CD4-positive, alpha-beta memory T cell (primary cell): ENCODE measurements at regions not wholly inside any gene's neighbourhood (a gene's known extent, or its start where the extent isn't known, plus 50 kb on each side); places are given as distances from the start of the nearest gene placed in this dataset.
"Not testable (repeated sequence)": the region's sequence is repeated elsewhere in the genome, so short reads cannot be mapped to it uniquely, and the experiment has no call there.

Experiments
- CTCF ChIA-PET: fragments of 350-600 bp; sonication (Branson Sonifier 250); formaldehyde crosslinking; loops from one replicate; lab custom pipeline; 2021; ENCODE audit warnings: inconsistent platforms; ENCODE audit not compliant: partially characterized antibody; lab: Charles Lee
- POLR2A ChIA-PET: fragments of 350-600 bp; sonication (Branson Sonifier 250); formaldehyde crosslinking; loops from one replicate; lab custom pipeline; 2021; ENCODE audit not compliant: partially characterized antibody; lab: Charles Lee
- DNase-seq, 5 donors: peaks; one replicate each; pipeline versions ENCODE4 v3.0.0 to v3.0.0-alpha.2; 2020 to 2022; ENCODE audit warnings: mixed read lengths in 1 of 5
- H3K27ac ChIP-seq: one replicate; pipeline ENCODE4 v1.7.0; 2013; ENCODE audit warnings: low read depth, low read length
- H3K27me3 ChIP-seq: 2 replicates; pipeline ENCODE4 v1.7.0; 2013; ENCODE audit warnings: mild to moderate bottlenecking, low read length, moderate library complexity; ENCODE audit not compliant: insufficient read depth
- H3K36me3 ChIP-seq: 2 replicates; pipeline ENCODE4 v1.7.0; 2013; ENCODE audit warnings: mild to moderate bottlenecking, low read length, moderate library complexity; ENCODE audit not compliant: insufficient read depth
- H3K4me1 ChIP-seq: 2 replicates; pipeline ENCODE4 v1.7.0; 2013; ENCODE audit warnings: mild to moderate bottlenecking, low read length, moderate library complexity; ENCODE audit not compliant: insufficient read depth
- H3K4me3 ChIP-seq, 2 donors: one replicate each; pipeline ENCODE4 v1.7.0; 2013; ENCODE audit warnings: low read length in 2 of 2, mild to moderate bottlenecking in 1 of 2
- H3K9me3 ChIP-seq, 2 donors: one replicate each; pipeline ENCODE4 v1.7.0; 2013; ENCODE audit warnings: low read length in 2 of 2, control low read depth in 1 of 2; ENCODE audit not compliant: control insufficient read depth in 1 of 2
- H3K27ac Mint-ChIP-seq, 7 donors: one replicate each; pipeline ENCODE4 v1.8.0; 2020 to 2021; ENCODE audit warnings: mixed read lengths in 7 of 7, mild to moderate bottlenecking in 6 of 7, inconsistent platforms in 3 of 7, moderate library complexity in 3 of 7
- H3K27me3 Mint-ChIP-seq, 2 donors: one replicate each; pipeline ENCODE4 v1.8.0; 2020 to 2021; ENCODE audit warnings: mixed read lengths in 2 of 2
- H3K36me3 Mint-ChIP-seq, 2 donors: one replicate each; pipeline ENCODE4 v1.8.0; 2020 to 2021; ENCODE audit warnings: mixed read lengths in 2 of 2, inconsistent platforms in 1 of 2, mild to moderate bottlenecking in 1 of 2
- H3K4me1 Mint-ChIP-seq, 4 donors: one replicate each; pipeline ENCODE4 v1.8.0; 2020 to 2021; ENCODE audit warnings: mixed read lengths in 4 of 4, mild to moderate bottlenecking in 1 of 4
- H3K4me3 Mint-ChIP-seq, 8 donors: one replicate each; pipeline ENCODE4 v1.8.0; 2020 to 2021; ENCODE audit warnings: mixed read lengths in 8 of 8, mild to moderate bottlenecking in 7 of 8, moderate library complexity in 6 of 8, inconsistent platforms in 3 of 8
- H3K9me3 Mint-ChIP-seq, 8 donors: one replicate each; pipeline ENCODE4 v1.8.0; 2020 to 2021; ENCODE audit warnings: mixed read lengths in 8 of 8, mild to moderate bottlenecking in 5 of 8, inconsistent platforms in 3 of 8, moderate library complexity in 1 of 8
- intact Hi-C: fragments of 100-400 bp; cut with micrococcal nuclease; formaldehyde crosslinking; loops from one replicate; pipeline ENCODE4 v1.15.1; 2023

DNA sequence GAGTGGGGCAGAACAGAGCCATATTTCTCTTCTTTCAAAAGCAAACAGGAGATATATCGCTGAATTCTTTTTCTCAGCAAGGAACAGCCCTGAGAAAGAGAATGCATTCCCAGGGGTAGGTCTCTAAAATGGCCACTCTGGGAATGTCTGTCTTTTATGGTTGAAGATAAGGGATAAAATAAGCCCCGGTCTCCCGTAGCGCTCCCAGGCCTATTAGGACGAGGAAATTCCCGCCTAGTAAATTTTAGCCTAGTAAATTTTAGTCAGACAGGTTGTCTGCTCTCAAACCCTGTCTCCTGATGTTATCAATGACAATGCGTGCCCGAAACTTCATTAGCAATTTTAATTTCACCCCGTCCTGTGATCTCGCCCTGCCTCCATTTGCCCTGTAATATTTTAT lies 73.9 kb upstream of the WIPF1 start:
- intact Hi-C loops, H3K36me3 ChIP-seq, DNase-seq, H3K9me3 ChIP-seq, H3K4me3 Mint-ChIP-seq, H3K27me3 ChIP-seq, H3K27me3 Mint-ChIP-seq, POLR2A ChIA-PET, H3K27ac ChIP-seq, H3K27ac Mint-ChIP-seq, H3K4me3 ChIP-seq: not testable (repeated sequence)
- Mint-ChIP-seq H3K9me3 (peaks cover 2 to 19% (median 9%) of the 10 kb centered on the region in 8 donors), H3K4me1 (peaks cover 5 to 25% (median 15%) of the 10 kb centered on the region in 4 donors), H3K36me3 (peaks cover 7 to 17% of the 10 kb centered on the region in 2 donors)
- peaks cover 16% of the 10 kb centered on the region for H3K4me1 ChIP-seq
- CTCF ChIA-PET: interaction anchor here (1.4 to 1.5 kb wide), 2 partner anchors 21 to 28 kb away, joined by 3 read pairs; no protein-coding TSS in a partner anchor

GRCh38 chr2:174670446-174670845 lies 72.8 kb upstream of the WIPF1 start:
- H3K4me1 Mint-ChIP-seq: peaks cover 3 to 22% (median 11%) of the 10 kb centered on the region in 4 donors
- POLR2A ChIA-PET: interaction anchor here (1.7 kb wide), 1 partner anchor 12 kb away, joined by 5 read pairs; no protein-coding TSS in a partner anchor

DNA sequence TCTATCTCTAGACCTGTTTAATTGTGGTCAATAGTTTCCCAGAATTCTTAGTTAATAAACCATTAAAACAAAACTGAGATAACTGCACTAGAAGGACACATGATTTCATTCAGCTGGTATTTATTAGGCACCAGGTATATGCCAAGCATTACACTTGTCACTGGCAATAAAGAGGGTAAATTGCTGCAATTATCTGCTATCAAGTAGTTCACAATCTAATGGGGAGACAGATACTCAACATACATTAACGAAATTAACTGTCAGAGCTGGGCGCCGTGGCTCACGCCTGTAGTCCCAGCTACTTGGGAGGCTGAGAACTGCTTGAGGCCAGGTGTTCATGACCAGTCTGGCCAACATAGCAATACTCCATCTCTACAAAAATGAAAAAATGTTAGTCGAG lies 71.7 kb upstream of the WIPF1 start:
- H3K27me3 ChIP-seq: no peaks in the 10 kb centered on the region
- Mint-ChIP-seq H3K36me3 (peaks cover 4 to 17% of the 10 kb centered on the region in 2 donors), H3K27me3 (no peaks in the 10 kb centered on the region), H3K4me3 (no peak overlapping the region), H3K4me1 (peaks cover 0 to 15% (median 7%) of the 10 kb centered on the region in 4 donors), H3K27ac (no peak overlapping the region), H3K9me3 (peaks cover 2 to 19% (median 9%) of the 10 kb centered on the region in 8 donors)
- H3K4me3 ChIP-seq: no peak overlapping the region
- H3K36me3 ChIP-seq: no peaks in the 10 kb centered on the region
- H3K27ac ChIP-seq: no peak overlapping the region
- POLR2A ChIA-PET: interaction anchor here (1.7 kb wide), 1 partner anchor 13 kb away, joined by 5 read pairs; no protein-coding TSS in a partner anchor
- peaks cover 7% of the 10 kb centered on the region for H3K4me1 ChIP-seq
- CTCF ChIA-PET: interaction anchor here (0.6 to 1.8 kb wide), 4 partner anchors 18 to 30 kb away, joined by 3 to 4 read pairs (median 3); no protein-coding TSS in a partner anchor
- DNase-seq: no peak
- intact Hi-C loops: no loop called here
- H3K9me3 ChIP-seq: no peaks in the 10 kb centered on the region

More at GRCh38 chr2:174670446-174670845, 72.8 kb upstream of the WIPF1 start:
- H3K27ac Mint-ChIP-seq: no peak overlapping the region
- H3K9me3 ChIP-seq: no peaks in the 10 kb centered on the region
- peaks cover 2 to 19% (median 9%) of the 10 kb centered on the region in 8 donors for H3K9me3 Mint-ChIP-seq
- H3K4me1 ChIP-seq: peaks cover 11% of the 10 kb centered on the region
- H3K4me3 ChIP-seq: no peak overlapping the region
- intact Hi-C loops: no loop called here
- no peaks in the 10 kb centered on the region for H3K27me3 Mint-ChIP-seq
- H3K4me3 Mint-ChIP-seq: no peak overlapping the region
- CTCF ChIA-PET: interaction anchor here (0.6 to 1.2 kb wide), 2 partner anchors 17 to 23 kb away, joined by 3 to 4 read pairs; no protein-coding TSS in a partner anchor
- peaks cover 6 to 17% of the 10 kb centered on the region in 2 donors for H3K36me3 Mint-ChIP-seq
- no peaks in the 10 kb centered on the region for H3K36me3 ChIP-seq
- no peaks in the 10 kb centered on the region for H3K27me3 ChIP-seq
- no peak for DNase-seq
- no peak overlapping the region for H3K27ac ChIP-seq

- H3K4me1 ChIP-seq: peaks cover 7% of the 10 kb centered on the region
- POLR2A ChIA-PET: no interaction called here
These were observed 70.5 kb upstream of the WIPF1 start for GRCh38 chr2:174668075-174668474.

DNA sequence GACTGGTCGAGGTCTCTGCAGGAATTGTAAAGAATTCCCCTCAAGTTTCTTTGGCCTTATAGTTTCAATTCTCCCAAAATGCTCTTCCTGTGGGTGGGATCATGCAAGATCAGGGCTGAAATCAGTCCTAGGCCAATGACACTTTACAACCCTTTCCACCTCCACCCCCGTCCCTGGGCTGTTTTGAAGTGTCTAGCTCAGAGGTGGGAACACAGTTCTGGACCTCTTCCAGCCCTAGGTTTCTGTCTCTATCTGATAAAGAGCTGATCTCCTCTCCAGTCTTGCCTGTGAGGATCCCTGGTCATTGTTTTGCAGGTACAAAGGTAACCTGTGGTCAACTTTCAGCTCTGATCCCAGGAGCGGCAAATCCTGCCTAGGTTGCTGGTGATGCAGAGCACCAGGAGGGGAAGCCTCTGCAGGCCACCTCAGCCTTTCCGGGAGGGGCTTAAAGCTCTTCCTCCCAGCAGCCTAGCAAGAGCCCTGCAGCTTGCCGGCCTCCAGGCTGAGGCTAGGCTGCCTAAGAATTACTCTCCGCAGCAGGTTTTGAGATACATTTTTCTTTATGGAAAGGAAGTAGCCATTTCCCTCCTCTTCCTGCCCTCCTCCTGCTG lies 69.8 kb upstream of the WIPF1 start:
- Mint-ChIP-seq H3K9me3 (peaks cover 2 to 16% (median 9%) of the 10 kb centered on the region in 8 donors), H3K27me3 (no peaks in the 10 kb centered on the region), H3K27ac (peak overlapping the region in 2 of 7 donors; percentile 19 to 36), H3K4me1 (peaks cover 0 to 28% (median 11%) of the 10 kb centered on the region in 4 donors), H3K36me3 (peaks cover 4 to 8% of the 10 kb centered on the region in 2 donors), H3K4me3 (no peak overlapping the region)
- Histone ChIP-seq H3K4me3 (no peak overlapping the region), H3K27me3 (no peaks in the 10 kb centered on the region), H3K4me1 (peaks cover 7% of the 10 kb centered on the region), H3K27ac (no peak overlapping the region), H3K9me3 (no peaks in the 10 kb centered on the region), H3K36me3 (no peaks in the 10 kb centered on the region)
- intact Hi-C loops: no loop called here
- DNase-seq: no peak
- ChIA-PET CTCF (interaction anchor here (1.1 to 2.2 kb wide), 7 partner anchors 10 to 82 kb away, joined by 3 to 6 read pairs (median 6); no protein-coding TSS in a partner anchor), POLR2A (no interaction called here)

More at GRCh38 chr2:174668075-174668474, 70.5 kb upstream of the WIPF1 start:
- H3K4me3 ChIP-seq: no peak overlapping the region
- no peaks in the 10 kb centered on the region for H3K27me3 ChIP-seq
- Mint-ChIP-seq H3K4me1 (peaks cover 0 to 24% (median 10%) of the 10 kb centered on the region in 4 donors), H3K27me3 (no peaks in the 10 kb centered on the region), H3K36me3 (peaks cover 4 to 15% of the 10 kb centered on the region in 2 donors), H3K27ac (no peak overlapping the region), H3K9me3 (peaks cover 2 to 19% (median 9%) of the 10 kb centered on the region in 8 donors), H3K4me3 (no peak overlapping the region)
- CTCF ChIA-PET: interaction anchor here (1.7 to 2.2 kb wide), 3 partner anchors 14 to 31 kb away, joined by 6 read pairs; no protein-coding TSS in a partner anchor
- H3K36me3 ChIP-seq: no peaks in the 10 kb centered on the region
- DNase-seq: no peak
- intact Hi-C loops: no loop called here
- no peak overlapping the region for H3K27ac ChIP-seq
- H3K9me3 ChIP-seq: no peaks in the 10 kb centered on the region

- Mint-ChIP-seq H3K36me3 (peaks cover 2 to 3% of the 10 kb centered on the region in 2 donors), H3K27ac (no peak overlapping the region), H3K4me1 (peaks cover 2 to 28% (median 14%) of the 10 kb centered on the region in 4 donors), H3K4me3 (no peak overlapping the region), H3K9me3 (peaks cover 0 to 11% (median 6%) of the 10 kb centered on the region in 8 donors), H3K27me3 (no peaks in the 10 kb centered on the region)
- no peaks in the 10 kb centered on the region for H3K9me3 ChIP-seq
- peaks cover 7% of the 10 kb centered on the region for H3K4me1 ChIP-seq
- no peak for DNase-seq
- no peak overlapping the region for H3K4me3 ChIP-seq
- no peak overlapping the region for H3K27ac ChIP-seq
- POLR2A ChIA-PET: no interaction called here
- CTCF ChIA-PET: interaction anchor here (1.1 to 2.2 kb wide), 7 partner anchors 10 to 82 kb away, joined by 3 to 6 read pairs (median 6); no protein-coding TSS in a partner anchor
- no peaks in the 10 kb centered on the region for H3K27me3 ChIP-seq
- no peaks in the 10 kb centered on the region for H3K36me3 ChIP-seq
- intact Hi-C loops: no loop called here
These were observed 69.2 kb upstream of the WIPF1 start for GRCh38 chr2:174666845-174667244.

GRCh38 chr2:174666312-174666711 lies 68.7 kb upstream of the WIPF1 start:
- CTCF ChIA-PET: interaction anchor here (1.1 to 1.7 kb wide), 5 partner anchors 9 to 83 kb away, joined by 3 to 6 read pairs (median 3); no protein-coding TSS in a partner anchor
- POLR2A ChIA-PET: no interaction called here

More at GRCh38 chr2:174666312-174666711, 68.7 kb upstream of the WIPF1 start:
- H3K27me3 ChIP-seq: no peaks in the 10 kb centered on the region
- Mint-ChIP-seq H3K4me1 (peaks cover 3 to 28% (median 18%) of the 10 kb centered on the region in 4 donors), H3K36me3 (peaks cover 0 to 2% of the 10 kb centered on the region in 2 donors), H3K27ac (peak overlapping the region in 1 of 7 donors; percentile 37), H3K9me3 (peaks cover 0 to 6% (median 2%) of the 10 kb centered on the region in 8 donors), H3K4me3 (no peak overlapping the region), H3K27me3 (no peaks in the 10 kb centered on the region)
- no peak for DNase-seq
- intact Hi-C loops: no loop called here
- H3K4me3 ChIP-seq: no peak overlapping the region
- no peak overlapping the region for H3K27ac ChIP-seq
- H3K9me3 ChIP-seq: no peaks in the 10 kb centered on the region
- H3K36me3 ChIP-seq: no peaks in the 10 kb centered on the region
- peaks cover 7% of the 10 kb centered on the region for H3K4me1 ChIP-seq
